ENCODE measurements at regions not wholly inside any gene's neighbourhood (a gene's known extent, or its start where the extent isn't known, plus 50 kb on each side); places are given as distances from the start of the nearest gene placed in this dataset.
"Not testable (repeated sequence)": the region's sequence is repeated elsewhere in the genome, so short reads cannot be mapped to it uniquely, and the experiment has no call there.

- ATAC-seq (ENCODE audit: low FRiP score): no peak
- WGBS, 2 donors: 79 to 89% methylated on average over 1 of the region's 1 CpG
- intact Hi-C loops (cut with DNase I): no loop called here
Observed at GRCh38 chr10:52394246-52394645, 80.2 kb downstream of the DKK1 start.

GRCh38 chr10:52400562-52400961 is 86.5 kb downstream of the DKK1 start:
- 0 to 8% methylated on average over 1 of the region's 1 CpG for WGBS, 2 donors
- intact Hi-C loops (cut with DNase I): no loop called here
- no peaks in the 10 kb centered on the region for H3K36me3 ChIP-seq (ENCODE audit: control insufficient read depth in 1 of 2, insufficient read depth in 2 of 2, low read length in 1 of 2)
- ATAC-seq (ENCODE audit: low FRiP score): no peak
- no peak for DNase-seq
- H3K9me3 ChIP-seq (ENCODE audit: control insufficient read depth, low read length): no peaks in the 10 kb centered on the region
- no peak overlapping the region for H3K27ac ChIP-seq (ENCODE audit: low read depth in 1 of 2, low read length in 2 of 2)
- H3K27me3 ChIP-seq (ENCODE audit: control insufficient read depth in 1 of 2, insufficient read depth in 2 of 2, low read length in 1 of 2): no peaks in the 10 kb centered on the region
- H3K4me3 ChIP-seq (ENCODE audit: low read length in 2 of 2): no peak overlapping the region
- H3K4me1 ChIP-seq (ENCODE audit: control insufficient read depth in 1 of 2, insufficient read depth in 2 of 2, low read length in 2 of 2): no peaks in the 10 kb centered on the region

More at GRCh38 chr10:52394246-52394645, 80.2 kb downstream of the DKK1 start:
- H3K27ac ChIP-seq (ENCODE audit: low read depth in 1 of 2, low read length in 2 of 2): no peak overlapping the region
- peaks cover 4 to 5% of the 10 kb centered on the region in 2 donors for H3K4me1 ChIP-seq (ENCODE audit: control insufficient read depth in 1 of 2, insufficient read depth in 2 of 2, low read length in 2 of 2)
- no peaks in the 10 kb centered on the region for H3K9me3 ChIP-seq (ENCODE audit: control insufficient read depth, low read length)
- no peak for DNase-seq
- no peaks in the 10 kb centered on the region for H3K36me3 ChIP-seq (ENCODE audit: control insufficient read depth in 1 of 2, insufficient read depth in 2 of 2, low read length in 1 of 2)
- H3K27me3 ChIP-seq (ENCODE audit: control insufficient read depth in 1 of 2, insufficient read depth in 2 of 2, low read length in 1 of 2): no peaks in the 10 kb centered on the region
- H3K4me3 ChIP-seq (ENCODE audit: low read length in 2 of 2): no peak overlapping the region

GRCh38 chr10:52403801-52404200 is 89.7 kb downstream of the DKK1 start:
- H3K4me1 ChIP-seq (ENCODE audit: control insufficient read depth in 1 of 2, insufficient read depth in 2 of 2, low read length in 2 of 2); H3K27me3 ChIP-seq (ENCODE audit: control insufficient read depth in 1 of 2, insufficient read depth in 2 of 2, low read length in 1 of 2); H3K9me3 ChIP-seq (ENCODE audit: control insufficient read depth, low read length); ATAC-seq (ENCODE audit: low FRiP score); H3K27ac ChIP-seq (ENCODE audit: low read depth in 1 of 2, low read length in 2 of 2); H3K36me3 ChIP-seq (ENCODE audit: control insufficient read depth in 1 of 2, insufficient read depth in 2 of 2, low read length in 1 of 2); intact Hi-C loops (cut with DNase I); DNase-seq; H3K4me3 ChIP-seq (ENCODE audit: low read length in 2 of 2): not testable (repeated sequence)
- 92 to 93% methylated on average over 3 of the region's 3 CpGs for WGBS, 2 donors

GRCh38 chr10:52409195-52409594 is 95.1 kb downstream of the DKK1 start:
- intact Hi-C loops (cut with DNase I): no loop called here
- ATAC-seq (ENCODE audit: low FRiP score) (no peak), DNase-seq (no peak)
- WGBS, 2 donors: 84 to 87% methylated on average over 2 of the region's 2 CpGs
- H3K27me3 ChIP-seq (ENCODE audit: control insufficient read depth in 1 of 2, insufficient read depth in 2 of 2, low read length in 1 of 2): no peaks in the 10 kb centered on the region
- no peak overlapping the region for H3K27ac ChIP-seq (ENCODE audit: low read depth in 1 of 2, low read length in 2 of 2)
- no peak overlapping the region for H3K4me3 ChIP-seq (ENCODE audit: low read length in 2 of 2)
- H3K36me3 ChIP-seq (ENCODE audit: control insufficient read depth in 1 of 2, insufficient read depth in 2 of 2, low read length in 1 of 2): no peaks in the 10 kb centered on the region
- H3K4me1 ChIP-seq (ENCODE audit: control insufficient read depth in 1 of 2, insufficient read depth in 2 of 2, low read length in 2 of 2): no peaks in the 10 kb centered on the region
- H3K9me3 ChIP-seq (ENCODE audit: control insufficient read depth, low read length): no peaks in the 10 kb centered on the region

- no peak overlapping the region for H3K4me3 ChIP-seq (ENCODE audit: low read length in 2 of 2)
- no peaks in the 10 kb centered on the region for H3K9me3 ChIP-seq (ENCODE audit: control insufficient read depth, low read length)
- no peak overlapping the region for H3K27ac ChIP-seq (ENCODE audit: low read depth in 1 of 2, low read length in 2 of 2)
- ATAC-seq (ENCODE audit: low FRiP score): no peak
- no peaks in the 10 kb centered on the region for H3K36me3 ChIP-seq (ENCODE audit: control insufficient read depth in 1 of 2, insufficient read depth in 2 of 2, low read length in 1 of 2)
- intact Hi-C loops (cut with DNase I): no loop called here
- DNase-seq: no peak
- H3K4me1 ChIP-seq (ENCODE audit: control insufficient read depth in 1 of 2, insufficient read depth in 2 of 2, low read length in 2 of 2): no peaks in the 10 kb centered on the region
- no peaks in the 10 kb centered on the region for H3K27me3 ChIP-seq (ENCODE audit: control insufficient read depth in 1 of 2, insufficient read depth in 2 of 2, low read length in 1 of 2)
- WGBS, 2 donors: 90 to 94% methylated on average over 2 of the region's 2 CpGs
Observed at GRCh38 chr10:52409928-52410327, 95.8 kb downstream of the DKK1 start.

GRCh38 chr10:52410916-52411315 is 96.8 kb downstream of the DKK1 start:
- peak overlapping the region in 1 of 2 donors; percentile 11 for H3K4me3 ChIP-seq (ENCODE audit: low read length in 2 of 2)
- intact Hi-C loops (cut with DNase I): no loop called here
- H3K9me3 ChIP-seq (ENCODE audit: control insufficient read depth, low read length): no peaks in the 10 kb centered on the region
- no peaks in the 10 kb centered on the region for H3K27me3 ChIP-seq (ENCODE audit: control insufficient read depth in 1 of 2, insufficient read depth in 2 of 2, low read length in 1 of 2)
- 32 to 39% methylated on average over 17 to 21 of the region's 21 CpGs for WGBS, 2 donors
- no peaks in the 10 kb centered on the region for H3K4me1 ChIP-seq (ENCODE audit: control insufficient read depth in 1 of 2, insufficient read depth in 2 of 2, low read length in 2 of 2)
- H3K36me3 ChIP-seq (ENCODE audit: control insufficient read depth in 1 of 2, insufficient read depth in 2 of 2, low read length in 1 of 2): no peaks in the 10 kb centered on the region
- peak; percentile 46 for ATAC-seq (ENCODE audit: low FRiP score)
- H3K27ac ChIP-seq (ENCODE audit: low read depth in 1 of 2, low read length in 2 of 2): no peak overlapping the region
- peak; percentile 52 to 83 for DNase-seq

GRCh38 chr10:52419281-52419680 is 105.2 kb downstream of the DKK1 start:
- H3K27ac ChIP-seq (ENCODE audit: low read depth in 1 of 2, low read length in 2 of 2): no peak overlapping the region
- H3K27me3 ChIP-seq (ENCODE audit: control insufficient read depth in 1 of 2, insufficient read depth in 2 of 2, low read length in 1 of 2): no peaks in the 10 kb centered on the region
- DNase-seq (no peak), ATAC-seq (ENCODE audit: low FRiP score) (no peak)
- intact Hi-C loops (cut with DNase I): no loop called here
- H3K4me1 ChIP-seq (ENCODE audit: control insufficient read depth in 1 of 2, insufficient read depth in 2 of 2, low read length in 2 of 2): no peaks in the 10 kb centered on the region
- no peaks in the 10 kb centered on the region for H3K9me3 ChIP-seq (ENCODE audit: control insufficient read depth, low read length)
- no peaks in the 10 kb centered on the region for H3K36me3 ChIP-seq (ENCODE audit: control insufficient read depth in 1 of 2, insufficient read depth in 2 of 2, low read length in 1 of 2)
- no peak overlapping the region for H3K4me3 ChIP-seq (ENCODE audit: low read length in 2 of 2)

GRCh38 chr10:52420656-52421055 is 106.6 kb downstream of the DKK1 start:
- DNase-seq (no peak), ATAC-seq (ENCODE audit: low FRiP score) (no peak)
- no peak overlapping the region for H3K4me3 ChIP-seq (ENCODE audit: low read length in 2 of 2)
- no peaks in the 10 kb centered on the region for H3K27me3 ChIP-seq (ENCODE audit: control insufficient read depth in 1 of 2, insufficient read depth in 2 of 2, low read length in 1 of 2)
- H3K9me3 ChIP-seq (ENCODE audit: control insufficient read depth, low read length): no peaks in the 10 kb centered on the region
- H3K4me1 ChIP-seq (ENCODE audit: control insufficient read depth in 1 of 2, insufficient read depth in 2 of 2, low read length in 2 of 2): no peaks in the 10 kb centered on the region
- 71 to 74% methylated on average over 4 of the region's 4 CpGs for WGBS, 2 donors
- H3K27ac ChIP-seq (ENCODE audit: low read depth in 1 of 2, low read length in 2 of 2): no peak overlapping the region
- intact Hi-C loops (cut with DNase I): no loop called here
- no peaks in the 10 kb centered on the region for H3K36me3 ChIP-seq (ENCODE audit: control insufficient read depth in 1 of 2, insufficient read depth in 2 of 2, low read length in 1 of 2)

- intact Hi-C loops (cut with DNase I): no loop called here
- H3K27me3 ChIP-seq (ENCODE audit: control insufficient read depth in 1 of 2, insufficient read depth in 2 of 2, low read length in 1 of 2): no peaks in the 10 kb centered on the region
- H3K9me3 ChIP-seq (ENCODE audit: control insufficient read depth, low read length): no peaks in the 10 kb centered on the region
- 59 to 70% methylated on average over 4 of the region's 4 CpGs for WGBS, 2 donors
- no peak for DNase-seq
- no peaks in the 10 kb centered on the region for H3K4me1 ChIP-seq (ENCODE audit: control insufficient read depth in 1 of 2, insufficient read depth in 2 of 2, low read length in 2 of 2)
- ATAC-seq (ENCODE audit: low FRiP score): no peak
- H3K4me3 ChIP-seq (ENCODE audit: low read length in 2 of 2): no peak overlapping the region
- H3K36me3 ChIP-seq (ENCODE audit: control insufficient read depth in 1 of 2, insufficient read depth in 2 of 2, low read length in 1 of 2): no peaks in the 10 kb centered on the region
- H3K27ac ChIP-seq (ENCODE audit: low read depth in 1 of 2, low read length in 2 of 2): no peak overlapping the region
Observed at GRCh38 chr10:52423369-52423768, 109.3 kb downstream of the DKK1 start.

Measured in aorta (tissue), 5 donors.